Stimulated activated CD8-positive, alpha-beta memory T cell treated with anti-CD3 and anti-CD28 coated beads, Interleukin-4, amount 100 ng/mL, for 4 hours (primary cell): ENCODE measurements at regions not wholly inside any gene's neighbourhood (a gene's known extent, or its start where the extent isn't known, plus 50 kb on each side); places are given as distances from the start of the nearest gene placed in this dataset.

ENCODE experiments used
- DNase-seq, 2 donors: peaks; one replicate each; pipeline ENCODE4 v3.0.0-alpha.2; 2020; ENCODE audit warnings: low read depth in 2 of 2, low spot score in 1 of 2

- peak; percentile 23 to 27 for DNase-seq
These were observed 168.6 kb downstream of the TRIM33 start for GRCh38 chr1:114342376-114342775.

GRCh38 chr1:114341856-114342255 is 169.1 kb downstream of the TRIM33 start:
- DNase-seq: no peak

GRCh38 chr1:114341299-114341698 is 169.7 kb downstream of the TRIM33 start:
- peak in 1 of 2 donors; percentile 29 for DNase-seq

- DNase-seq: no peak
These were observed 170.1 kb downstream of the TRIM33 start for GRCh38 chr1:114340892-114341291.

- DNase-seq: no peak
These were observed 171.6 kb downstream of the TRIM33 start for GRCh38 chr1:114339379-114339778.

- no peak for DNase-seq
These were observed 172.7 kb downstream of the TRIM33 start for GRCh38 chr1:114338191-114338890.

GRCh38 chr1:114337417-114337816 is 173.6 kb downstream of the TRIM33 start:
- DNase-seq: no peak

GRCh38 chr1:114336360-114336759 is 174.6 kb downstream of the TRIM33 start:
- DNase-seq: no peak

- DNase-seq: no peak
These were observed 175.7 kb downstream of the TRIM33 start for GRCh38 chr1:114335273-114335672.

GRCh38 chr1:114334297-114334696 is 176.7 kb downstream of the TRIM33 start:
- DNase-seq: no peak

GRCh38 chr1:114333690-114334089 is 177.3 kb downstream of the TRIM33 start:
- no peak for DNase-seq

- DNase-seq: no peak
These were observed 178.3 kb upstream of the SYT6 start for GRCh38 chr1:114331936-114332335.

- DNase-seq: no peak
These were observed 176.8 kb upstream of the SYT6 start for GRCh38 chr1:114330451-114330983.

- DNase-seq: no peak
These were observed 174.8 kb upstream of the SYT6 start for GRCh38 chr1:114328361-114328904.

GRCh38 chr1:114324662-114324965 is 170.9 kb upstream of the SYT6 start:
- no peak for DNase-seq

- DNase-seq: no peak
These were observed 170.4 kb upstream of the SYT6 start for GRCh38 chr1:114323959-114324661.

- no peak for DNase-seq
These were observed 169.1 kb upstream of the SYT6 start for GRCh38 chr1:114322734-114323133.

GRCh38 chr1:114322207-114322606 is 168.5 kb upstream of the SYT6 start:
- no peak for DNase-seq

- no peak for DNase-seq
These were observed 166.9 kb upstream of the SYT6 start for GRCh38 chr1:114320586-114320985.

- DNase-seq: no peak
These were observed 165.7 kb upstream of the SYT6 start for GRCh38 chr1:114319418-114319817.

- DNase-seq: no peak
These were observed 165.3 kb upstream of the SYT6 start for GRCh38 chr1:114318961-114319360.

- no peak for DNase-seq
These were observed 162.5 kb upstream of the SYT6 start for GRCh38 chr1:114316204-114316603.
